ENCODE measurements at regions not wholly inside any gene's neighbourhood (a gene's known extent, or its start where the extent isn't known, plus 50 kb on each side); places are given as distances from the start of the nearest gene placed in this dataset.

DNA sequence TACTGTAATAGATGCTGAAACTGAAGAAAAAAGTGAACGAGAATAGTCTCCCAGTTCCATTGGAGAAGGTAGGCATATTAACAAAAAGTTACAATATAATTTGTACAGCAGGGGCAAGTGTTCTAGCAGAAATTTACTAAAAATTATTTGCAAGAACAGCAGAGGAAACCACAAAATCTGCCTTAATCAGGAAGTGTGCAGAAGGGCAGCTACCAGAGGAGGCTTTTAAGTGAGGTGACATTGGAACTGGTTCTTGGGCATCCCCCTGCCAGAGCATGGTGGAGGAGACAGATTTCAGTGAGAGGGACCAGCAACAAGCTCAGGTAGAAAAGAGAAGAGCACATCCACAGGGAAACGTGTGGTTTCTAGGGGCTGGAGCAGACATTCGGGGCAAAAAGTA, 279.3 kb upstream of the CAMK1G start:
- TF ChIP-seq, protein P1, sequence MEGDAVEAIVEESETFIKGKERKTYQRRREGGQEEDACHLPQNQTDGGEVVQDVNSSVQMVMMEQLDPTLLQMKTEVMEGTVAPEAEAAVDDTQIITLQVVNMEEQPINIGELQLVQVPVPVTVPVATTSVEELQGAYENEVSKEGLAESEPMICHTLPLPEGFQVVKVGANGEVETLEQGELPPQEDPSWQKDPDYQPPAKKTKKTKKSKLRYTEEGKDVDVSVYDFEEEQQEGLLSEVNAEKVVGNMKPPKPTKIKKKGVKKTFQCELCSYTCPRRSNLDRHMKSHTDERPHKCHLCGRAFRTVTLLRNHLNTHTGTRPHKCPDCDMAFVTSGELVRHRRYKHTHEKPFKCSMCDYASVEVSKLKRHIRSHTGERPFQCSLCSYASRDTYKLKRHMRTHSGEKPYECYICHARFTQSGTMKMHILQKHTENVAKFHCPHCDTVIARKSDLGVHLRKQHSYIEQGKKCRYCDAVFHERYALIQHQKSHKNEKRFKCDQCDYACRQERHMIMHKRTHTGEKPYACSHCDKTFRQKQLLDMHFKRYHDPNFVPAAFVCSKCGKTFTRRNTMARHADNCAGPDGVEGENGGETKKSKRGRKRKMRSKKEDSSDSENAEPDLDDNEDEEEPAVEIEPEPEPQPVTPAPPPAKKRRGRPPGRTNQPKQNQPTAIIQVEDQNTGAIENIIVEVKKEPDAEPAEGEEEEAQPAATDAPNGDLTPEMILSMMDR (IDR thresholded peaks at IDR 0.05): no peak
- TF ChIP-seq ZFX (IDR thresholded peaks at IDR 0.05; ENCODE audit: borderline replicate concordance): no peak
